Activated CD8-positive, alpha-beta memory T cell treated with anti-CD3 and anti-CD28 coated beads for 36 hours (primary cell): ENCODE measurements at regions not wholly inside any gene's neighbourhood (a gene's known extent, or its start where the extent isn't known, plus 50 kb on each side); places are given as distances from the start of the nearest gene placed in this dataset.
"Not testable (repeated sequence)": the region's sequence is repeated elsewhere in the genome, so short reads cannot be mapped to it uniquely, and the experiment has no call there.

Experiments used
- CTCF ChIA-PET: fragments of 350-600 bp; sonication (Branson Sonifier 250); formaldehyde crosslinking; loops from one replicate; lab custom pipeline; 2021; ENCODE audit warnings: antibody characterized with exemption; lab: Charles Lee
- POLR2A ChIA-PET: fragments of 350-600 bp; sonication (Branson Sonifier 250); formaldehyde crosslinking; loops from one replicate; lab custom pipeline; 2021; ENCODE audit warnings: antibody characterized with exemption; lab: Charles Lee

DNA sequence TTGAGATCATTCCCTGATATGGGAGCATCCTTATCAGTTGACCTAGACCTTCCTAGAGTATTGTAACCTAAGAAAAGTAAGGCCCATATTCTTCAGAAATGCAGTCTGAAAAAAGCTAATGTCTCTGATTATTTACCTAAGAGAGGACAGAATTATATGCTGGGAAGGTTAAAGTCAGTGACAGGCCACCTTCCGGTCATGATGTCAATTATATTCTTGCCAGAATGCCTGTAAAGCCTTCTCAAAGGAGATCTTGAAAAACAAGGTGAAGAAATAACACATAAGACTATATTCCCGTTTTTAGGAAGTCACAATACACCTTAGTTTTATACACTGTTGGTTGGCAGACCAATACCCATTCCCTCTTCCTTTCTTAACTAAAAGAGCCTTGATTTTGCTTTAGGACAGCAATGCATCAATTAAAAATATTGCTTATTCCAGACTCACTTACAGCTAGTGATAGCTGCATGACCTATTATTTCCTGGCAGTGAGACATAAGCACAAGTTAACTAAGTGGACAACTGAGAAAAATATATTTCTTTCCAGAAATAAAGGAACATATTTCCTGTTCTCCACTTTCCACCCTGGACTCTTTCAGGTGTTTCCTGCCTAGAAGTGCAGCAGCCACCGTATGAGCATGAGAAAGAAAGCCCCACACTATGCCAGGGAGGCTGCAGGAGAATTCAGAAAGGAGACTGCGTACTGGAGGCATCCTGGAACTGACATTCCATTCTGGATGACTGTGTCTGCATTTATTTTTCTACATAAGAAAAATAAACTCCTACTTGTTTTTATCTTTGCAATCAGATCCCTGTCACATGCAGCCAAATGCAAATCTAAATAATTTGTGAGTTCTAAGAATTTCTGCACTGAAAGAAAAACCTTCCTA lies 332.9 kb upstream of the PTBP2 start:
- POLR2A ChIA-PET, result no interaction called here
- CTCF ChIA-PET, result no interaction called here

DNA sequence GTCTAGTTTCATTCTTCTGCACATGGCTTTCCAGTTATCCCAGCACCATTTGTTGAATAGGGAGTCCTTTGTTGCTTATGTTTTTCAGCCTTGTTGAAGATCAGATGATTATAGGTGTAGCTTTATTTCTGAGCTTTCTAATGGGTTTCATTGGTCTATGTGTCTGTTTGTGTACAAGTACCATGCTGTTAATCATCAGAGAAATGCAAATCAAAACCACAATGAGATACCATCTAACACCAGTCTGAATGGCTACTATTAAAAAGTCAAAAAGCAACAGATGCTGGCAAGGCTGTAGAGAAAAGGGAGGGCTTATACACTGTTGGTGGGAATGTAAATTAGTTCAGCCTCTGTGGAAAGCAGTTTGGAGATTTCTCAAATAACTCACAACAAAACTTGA lies 321.5 kb upstream of the PTBP2 start:
- ChIA-PET CTCF (no interaction called here), POLR2A (no interaction called here)

DNA sequence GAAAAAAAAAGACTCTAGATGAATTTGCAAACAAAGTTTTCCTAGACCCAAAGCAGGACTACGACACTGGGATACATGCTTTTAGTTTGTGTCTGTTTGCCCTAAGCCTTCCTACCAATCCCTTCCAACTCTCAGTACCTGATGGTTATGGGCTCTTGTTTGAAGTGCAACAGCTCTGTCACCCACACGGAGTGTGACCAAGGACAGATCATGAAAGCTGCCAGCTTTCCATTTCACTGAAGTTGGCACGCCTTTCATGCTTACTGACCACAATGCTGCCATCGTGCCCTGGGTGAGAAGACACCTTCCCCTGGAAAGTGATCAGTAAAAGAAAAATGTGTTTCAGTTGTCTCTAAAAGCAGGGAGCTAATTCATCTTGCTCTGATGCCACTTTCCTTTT lies 312.5 kb upstream of the PTBP2 start:
- CTCF ChIA-PET, result no interaction called here
- POLR2A ChIA-PET, result no interaction called here

DNA sequence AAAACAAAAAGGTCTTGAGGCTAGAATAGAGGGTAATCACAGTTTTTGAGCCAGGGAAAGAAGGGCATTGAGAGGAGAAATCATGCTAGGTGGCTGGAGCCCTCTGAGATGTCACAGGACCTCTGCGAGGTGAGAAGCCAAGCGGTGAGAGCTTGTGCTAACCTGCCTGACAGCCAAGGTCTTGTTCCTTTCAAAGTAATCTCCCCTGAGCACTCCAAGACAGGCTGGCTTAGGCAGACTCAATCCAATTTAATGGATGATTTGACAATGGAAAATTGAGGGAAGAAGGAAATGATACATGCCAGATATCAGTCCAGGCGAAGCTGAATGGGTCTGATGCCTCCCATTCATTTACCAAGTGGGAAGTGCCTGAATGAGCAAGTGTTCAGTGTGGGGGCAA lies 311.9 kb upstream of the PTBP2 start:
- CTCF ChIA-PET, result no interaction called here
- POLR2A ChIA-PET, result no interaction called here

DNA sequence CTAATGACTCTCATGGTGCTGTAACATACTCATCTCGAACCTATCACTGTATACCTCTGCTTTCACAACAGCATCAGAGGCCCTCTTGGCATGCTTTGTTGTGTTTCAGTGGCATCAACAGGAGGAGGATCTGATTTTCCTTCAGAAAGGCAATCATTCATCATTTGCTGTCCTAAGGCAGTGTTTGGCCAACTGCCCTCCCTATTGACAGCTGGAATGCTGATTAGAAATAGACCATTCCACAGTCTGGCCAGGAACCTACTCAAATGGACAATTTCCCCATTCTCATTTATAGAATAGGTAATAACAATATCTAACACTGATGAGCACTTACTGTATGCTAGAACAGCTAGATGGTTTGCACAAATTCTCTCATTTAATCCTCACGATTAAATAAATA lies 310.6 kb upstream of the PTBP2 start:
- POLR2A ChIA-PET, result no interaction called here
- CTCF ChIA-PET, result no interaction called here

DNA sequence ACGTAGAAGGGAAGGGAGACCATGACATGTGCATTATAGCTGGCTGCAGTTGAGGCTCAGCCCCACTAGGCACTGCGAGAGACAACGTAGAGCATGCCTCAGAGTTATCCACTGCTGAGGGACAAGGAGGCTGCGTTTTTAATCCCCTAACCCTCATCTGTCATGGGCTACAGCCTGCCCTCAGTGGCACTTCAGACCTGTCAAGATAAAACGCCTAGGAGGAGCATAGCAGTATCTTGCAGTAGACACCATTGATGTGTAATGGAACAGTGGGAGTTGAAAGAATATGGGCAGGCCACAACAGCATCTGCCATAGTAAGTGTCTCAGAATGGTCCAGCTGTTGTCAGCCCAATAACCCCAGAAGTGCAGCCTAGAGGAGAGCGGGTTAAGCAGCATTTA lies 307.0 kb upstream of the PTBP2 start:
- POLR2A ChIA-PET, result no interaction called here

DNA sequence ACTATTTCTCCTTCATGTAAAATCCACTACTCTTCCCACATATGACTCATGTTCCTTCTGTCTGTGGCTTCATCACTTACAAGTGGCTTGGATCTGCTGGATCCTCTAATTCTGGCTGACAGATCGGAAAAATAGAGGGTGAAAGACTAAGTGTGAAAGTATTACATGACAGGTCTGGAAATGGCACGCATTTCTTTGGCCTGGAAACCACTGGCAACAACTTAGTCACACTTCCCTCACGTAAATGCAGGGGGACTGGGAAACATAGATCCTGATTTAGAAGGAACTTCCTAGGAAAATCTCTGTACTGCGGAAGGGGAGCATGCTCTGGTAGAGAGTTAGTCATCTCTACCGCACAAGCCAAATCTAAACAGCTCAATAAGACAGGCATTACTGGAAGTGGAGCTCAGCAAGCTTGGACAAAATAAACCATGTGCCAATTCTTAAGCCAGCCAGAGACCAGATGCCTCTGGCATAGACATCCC lies 305.4 kb upstream of the PTBP2 start:
- ChIA-PET POLR2A (no interaction called here), CTCF (no interaction called here)

More for the DNA sequence above, 307.0 kb upstream of the PTBP2 start:
- CTCF ChIA-PET, result no interaction called here

DNA sequence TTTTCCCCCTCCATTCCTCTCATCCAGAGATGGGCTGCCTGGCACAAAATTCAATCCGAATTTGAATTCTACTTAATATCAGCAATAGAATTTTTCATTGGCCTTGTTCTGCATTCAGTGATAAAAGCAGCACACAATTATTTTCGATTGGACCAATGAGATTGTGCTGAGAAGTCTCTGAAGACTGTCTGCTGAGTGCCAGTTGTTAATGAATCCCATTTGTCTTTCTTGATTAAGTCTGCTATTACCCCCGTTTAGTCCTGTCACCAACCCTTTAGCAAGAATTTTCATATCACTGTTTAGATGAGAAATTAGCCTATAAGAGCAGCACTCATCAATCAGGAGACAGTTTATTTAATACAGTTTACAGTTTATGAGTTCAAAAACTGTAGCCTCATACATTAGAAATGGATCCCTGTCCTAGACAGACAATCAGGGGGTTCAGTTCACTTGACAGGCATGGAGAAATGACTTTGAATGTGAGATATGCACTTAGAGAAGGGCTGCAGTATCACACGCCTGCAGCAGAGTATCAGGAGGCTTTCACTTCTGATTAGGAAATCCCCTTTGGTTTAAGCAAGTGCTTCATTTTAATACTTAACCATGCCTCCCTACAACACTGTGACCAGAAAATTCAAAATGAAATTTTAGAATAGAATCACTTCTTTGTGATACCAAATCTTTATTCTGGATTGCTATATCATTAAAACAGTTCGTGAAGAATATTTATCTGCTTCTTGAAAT lies 304.7 kb upstream of the PTBP2 start:
- POLR2A ChIA-PET, result no interaction called here
- CTCF ChIA-PET, result no interaction called here

DNA sequence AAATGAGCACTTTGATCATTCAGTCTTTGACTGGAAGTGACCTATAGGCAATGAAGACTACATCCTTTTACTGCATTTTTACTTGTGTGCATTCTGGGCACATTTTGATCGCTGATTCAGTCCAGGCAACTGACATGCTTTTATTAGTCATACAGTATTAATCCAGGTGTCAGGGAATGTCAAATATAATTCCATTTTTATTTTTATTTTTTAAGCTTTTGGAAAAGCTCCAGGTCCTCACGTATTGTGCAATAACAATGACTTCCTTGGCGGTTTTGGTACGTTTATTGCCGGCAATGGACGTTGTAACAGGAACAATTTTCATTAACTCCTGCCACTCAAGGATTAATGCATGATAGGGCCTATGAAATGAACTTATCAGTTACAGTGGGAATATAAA lies 302.6 kb upstream of the PTBP2 start:
- ChIA-PET POLR2A (no interaction called here), CTCF (no interaction called here)

DNA sequence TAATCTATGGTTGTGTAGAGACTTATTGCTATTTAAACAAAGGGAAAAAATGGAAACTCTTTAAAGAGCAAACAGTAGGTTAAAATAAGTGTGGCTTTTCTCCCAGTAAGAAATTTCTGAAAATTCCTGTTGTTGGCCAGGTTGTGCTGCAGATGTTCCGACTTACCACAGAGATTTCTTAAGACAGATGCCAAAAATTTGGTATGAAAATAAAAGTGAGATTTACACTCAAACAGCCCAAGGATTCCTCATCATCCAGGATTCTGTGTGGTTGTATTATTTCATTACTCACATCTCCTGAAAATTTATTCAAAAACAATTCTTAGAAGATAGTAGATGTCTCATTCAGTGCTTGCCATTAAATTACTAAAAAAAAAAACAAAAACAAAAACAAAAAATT lies 296.7 kb upstream of the PTBP2 start:
- CTCF ChIA-PET, result no interaction called here
- POLR2A ChIA-PET, result no interaction called here

DNA sequence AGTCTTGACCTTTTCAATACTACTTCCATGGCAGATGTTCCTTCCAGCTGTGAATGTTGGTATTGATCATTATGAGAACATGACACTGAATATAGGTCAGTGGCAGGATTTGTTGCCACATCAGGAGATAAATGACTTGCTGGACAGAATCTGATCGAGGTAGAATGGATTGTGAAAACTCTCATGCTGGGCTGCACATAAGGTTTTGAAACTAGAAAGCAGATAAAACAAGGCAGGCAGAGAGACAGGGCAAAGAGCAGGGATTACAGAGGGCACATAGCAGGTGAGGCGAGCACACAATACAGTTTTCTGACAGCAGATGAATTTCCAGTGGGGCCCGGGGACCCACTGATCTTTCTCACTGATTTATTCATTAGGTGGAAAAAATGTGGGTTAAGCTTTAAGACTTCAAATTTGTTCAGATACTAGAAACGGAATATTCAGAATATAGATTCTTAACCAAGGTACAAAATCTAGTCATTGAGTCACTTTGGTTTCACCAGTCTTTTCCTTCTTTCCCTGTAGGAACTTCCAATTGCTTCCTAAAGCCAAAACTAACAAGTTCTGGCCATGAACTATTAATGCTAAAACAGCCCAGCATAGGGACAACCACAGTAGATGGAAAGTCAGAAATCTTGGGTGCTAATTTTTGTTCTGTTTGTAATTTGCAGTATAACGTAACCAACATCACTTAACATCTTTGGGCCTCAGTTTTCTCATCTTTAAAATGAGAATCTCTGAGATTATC lies 296.0 kb upstream of the PTBP2 start:
- CTCF ChIA-PET, result no interaction called here
- POLR2A ChIA-PET, result no interaction called here

DNA sequence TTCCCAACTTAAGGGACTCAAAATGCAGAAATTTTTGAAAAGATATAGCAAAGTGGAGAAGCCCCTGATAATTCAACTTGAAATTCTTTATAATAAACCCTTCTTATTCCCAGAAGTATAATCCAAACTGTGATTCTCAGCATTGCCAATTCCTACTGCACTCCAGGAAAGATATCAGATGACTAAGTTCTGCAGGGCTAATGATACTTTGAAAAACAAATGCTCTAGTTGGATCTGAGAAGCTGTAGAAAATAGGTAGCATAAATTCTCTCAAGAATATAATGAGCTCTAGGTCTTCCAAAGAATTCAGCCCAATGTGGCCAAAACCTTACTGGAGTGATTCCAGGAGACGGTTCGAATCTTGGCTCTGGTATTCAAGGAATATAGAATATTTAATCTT lies 294.0 kb upstream of the PTBP2 start:
- CTCF ChIA-PET, result no interaction called here
- POLR2A ChIA-PET, result no interaction called here

DNA sequence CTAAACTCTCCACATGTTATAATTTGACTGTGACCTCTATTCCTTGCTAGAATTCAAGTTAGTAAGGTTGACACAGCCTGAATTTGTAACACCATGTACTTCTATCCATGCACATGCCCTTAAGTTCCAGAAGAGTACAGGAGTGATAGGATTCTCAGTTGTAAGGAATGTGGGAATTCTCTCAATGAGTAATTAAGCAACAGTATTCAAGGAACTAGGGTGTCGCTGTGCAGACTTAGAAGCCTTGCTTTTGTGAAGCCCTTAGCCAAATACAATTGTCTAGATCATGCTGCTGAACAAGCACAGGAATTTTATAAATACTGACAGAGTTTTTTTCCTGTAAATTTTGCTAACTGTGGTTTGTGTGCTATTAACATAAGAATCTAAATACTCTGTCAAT lies 276.3 kb upstream of the PTBP2 start:
- CTCF ChIA-PET, result no interaction called here
- POLR2A ChIA-PET, result no interaction called here

DNA sequence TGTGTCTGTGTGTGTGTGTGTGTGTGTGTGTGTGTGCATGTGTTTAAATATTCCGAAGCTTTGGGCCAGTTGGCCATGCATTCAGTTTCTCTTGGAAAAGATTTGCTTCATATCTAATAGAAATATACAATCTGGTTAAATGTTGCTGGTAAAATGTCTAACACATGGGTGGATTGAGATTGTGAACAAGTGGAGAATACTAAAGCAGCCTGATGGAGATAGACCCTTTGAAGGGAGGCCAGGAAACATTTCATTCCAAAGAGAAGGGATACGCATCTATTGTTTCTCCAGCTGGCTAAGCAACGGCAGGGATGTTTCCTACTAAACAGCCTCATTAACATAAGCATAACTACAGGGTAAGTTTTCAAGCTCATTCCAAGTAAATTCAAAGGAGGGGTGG lies 257.5 kb upstream of the PTBP2 start:
- ChIA-PET POLR2A (no interaction called here), CTCF (no interaction called here)

DNA sequence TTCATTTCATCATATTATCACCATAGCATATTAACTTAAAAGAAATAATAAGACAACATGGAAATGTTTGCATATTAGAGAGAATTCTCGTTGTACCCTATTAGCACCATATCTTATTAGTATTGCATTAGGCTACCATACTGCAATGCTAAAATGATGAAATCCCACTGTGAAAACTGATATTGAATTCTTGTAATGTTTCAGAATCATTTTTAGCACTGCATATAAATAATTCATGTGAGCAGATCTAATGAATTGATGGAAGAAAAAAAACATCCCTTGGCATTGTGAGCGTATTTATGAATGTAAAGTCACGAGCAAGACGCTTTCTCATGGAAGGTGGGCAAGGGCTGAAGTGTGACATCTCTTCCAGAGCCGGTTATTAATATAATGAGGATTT lies 257.1 kb upstream of the PTBP2 start:
- ChIA-PET POLR2A (no interaction called here), CTCF (no interaction called here)

DNA sequence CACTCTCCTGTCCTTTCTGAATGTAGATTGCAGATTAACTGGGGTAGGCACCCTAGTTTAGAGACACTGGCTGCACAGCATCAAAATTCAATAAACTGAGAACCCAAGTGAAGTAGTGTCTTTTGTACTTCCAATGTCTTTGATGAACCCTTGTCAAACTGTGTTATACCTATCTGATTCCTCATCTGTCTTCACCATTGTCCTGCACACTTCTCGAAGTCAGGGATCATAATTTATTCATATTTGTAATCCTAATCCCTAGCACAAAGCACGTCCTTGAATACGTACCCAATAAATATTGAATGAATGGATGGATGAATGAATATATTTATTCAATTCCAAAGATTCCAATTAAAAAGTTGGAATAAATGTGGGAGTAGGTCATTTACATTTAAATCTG lies 256.6 kb upstream of the PTBP2 start:
- POLR2A ChIA-PET, result no interaction called here
- CTCF ChIA-PET, result no interaction called here

DNA sequence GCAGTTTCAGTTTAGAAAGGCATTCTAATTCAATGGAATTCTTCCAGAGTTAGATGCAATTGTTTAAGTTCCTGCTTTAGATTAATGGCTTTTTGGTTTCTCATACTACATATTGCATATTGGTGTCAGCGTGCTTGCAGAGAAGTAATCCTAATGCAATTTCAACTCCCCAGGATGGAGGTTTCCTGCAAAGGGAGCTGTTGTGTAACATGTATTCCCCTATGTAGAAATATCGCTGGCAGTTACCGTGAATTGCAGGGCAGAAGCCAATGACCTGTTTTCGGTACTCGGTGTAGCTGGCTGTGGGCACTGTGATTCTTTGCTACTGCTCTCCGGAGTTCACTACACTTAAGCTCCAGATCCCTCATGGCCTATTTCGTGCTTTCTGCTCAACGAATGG lies 256.1 kb upstream of the PTBP2 start:
- ChIA-PET CTCF (no interaction called here), POLR2A (no interaction called here)

DNA sequence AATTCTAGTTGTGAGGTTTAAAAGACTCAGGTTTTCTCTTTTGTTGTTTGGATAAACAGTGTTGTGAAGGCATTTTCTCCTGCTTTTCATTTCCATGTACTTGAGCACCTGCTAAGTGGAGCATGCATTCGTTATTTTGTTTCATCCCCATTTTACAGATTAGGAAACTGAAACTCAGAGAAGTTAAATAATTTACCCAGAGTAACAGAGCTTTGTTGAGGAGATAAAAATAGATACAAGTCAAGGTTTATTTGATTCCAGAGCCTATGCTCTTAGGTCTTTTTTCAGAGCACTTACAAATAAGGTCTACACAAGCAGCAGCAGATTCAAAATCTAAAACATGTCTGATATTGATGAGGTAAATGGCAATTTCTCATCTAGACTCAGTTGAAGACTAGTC lies 254.7 kb upstream of the PTBP2 start:
- ChIA-PET CTCF (no interaction called here), POLR2A (no interaction called here)

DNA sequence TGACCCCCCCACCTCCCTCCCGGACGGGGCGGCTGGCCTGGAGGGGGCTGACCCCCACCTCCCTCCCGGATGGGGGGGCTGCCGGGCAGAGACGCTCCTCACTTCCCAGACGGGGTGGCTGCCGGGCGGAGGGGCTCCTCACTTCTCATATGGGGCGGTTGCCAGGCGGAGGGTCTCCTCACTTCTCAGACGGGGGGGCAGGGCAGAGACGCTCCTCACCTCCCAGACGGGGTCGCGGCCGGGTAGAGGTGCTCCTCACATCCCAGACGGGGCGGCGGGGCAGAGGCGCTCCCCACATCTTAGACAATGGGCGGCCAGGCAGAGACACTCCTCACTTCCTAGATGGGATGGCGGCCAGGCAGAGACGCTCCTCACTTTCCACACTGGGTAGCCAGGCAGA lies 251.9 kb upstream of the PTBP2 start:
- POLR2A ChIA-PET, CTCF ChIA-PET: not testable (repeated sequence)

DNA sequence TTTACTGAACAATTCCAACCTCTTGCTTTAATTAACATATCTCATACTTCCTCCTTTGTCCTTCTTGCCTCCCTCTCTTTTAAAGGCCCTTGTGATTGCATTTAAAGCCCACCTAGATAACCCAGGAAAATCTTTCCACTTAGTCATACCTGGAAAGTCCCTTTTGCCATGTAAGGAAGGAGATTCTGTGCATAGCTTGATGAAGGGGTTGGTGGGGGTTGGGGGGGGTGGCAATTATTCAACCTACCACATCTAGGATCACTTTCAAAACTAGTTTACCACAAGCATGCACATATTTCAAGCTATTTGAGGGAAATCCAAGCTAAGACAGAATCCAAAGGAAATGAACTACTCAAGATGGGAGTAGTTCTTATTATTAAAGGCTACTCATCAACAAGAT lies 249.1 kb upstream of the PTBP2 start:
- CTCF ChIA-PET, result no interaction called here
- POLR2A ChIA-PET, result no interaction called here
